ENCODE measurements at regions not wholly inside any gene's neighbourhood (a gene's known extent, or its start where the extent isn't known, plus 50 kb on each side); places are given as distances from the start of the nearest gene placed in this dataset.
"Not testable (repeated sequence)": the region's sequence is repeated elsewhere in the genome, so short reads cannot be mapped to it uniquely, and the experiment has no call there.

GRCh38 chr2:210365475-210365874, 50.5 kb upstream of the MYL1 start:
- not testable (repeated sequence) for TF ChIP-seq EZH2 (IDR thresholded peaks at IDR 0.05; ENCODE audit: insufficient read depth, poor library complexity, severe bottlenecking); EZH2phosphoT487 (IDR thresholded peaks at IDR 0.05; ENCODE audit: insufficient read depth, low read depth)

All from GM23248 (cell line).